IPS DF 6.9 (cell line): ENCODE measurements at regions not wholly inside any gene's neighbourhood (a gene's known extent, or its start where the extent isn't known, plus 50 kb on each side); places are given as distances from the start of the nearest gene placed in this dataset.

Experiments used
- DNase-seq: peaks from one replicate; pipeline ENCODE4 v3.0.0-alpha.2; 2013; ENCODE audit warnings: low read depth, low spot score
- H3K27ac ChIP-seq: one replicate; pipeline ENCODE4 v1.5.1; 2013; ENCODE audit warnings: low read length, control low read depth
- H3K27me3 ChIP-seq: 2 replicates; pipeline ENCODE4 v1.6.1; 2013; ENCODE audit warnings: mild to moderate bottlenecking, low read length; ENCODE audit not compliant: control insufficient read depth, insufficient read depth
- H3K36me3 ChIP-seq: 2 replicates; pipeline ENCODE4 v1.6.1; 2013; ENCODE audit warnings: low read length; ENCODE audit not compliant: control insufficient read depth, insufficient read depth
- H3K4me1 ChIP-seq: 2 replicates; pipeline ENCODE4 v1.6.1; 2013; ENCODE audit warnings: low read length; ENCODE audit not compliant: control insufficient read depth, insufficient read depth
- H3K4me3 ChIP-seq: 2 replicates; pipeline ENCODE4 v1.5.1; 2013; ENCODE audit warnings: mild to moderate bottlenecking, low read length
- H3K9me3 ChIP-seq: 2 replicates; pipeline ENCODE4 v1.6.1; 2013; ENCODE audit warnings: low read length, inconsistent platforms; ENCODE audit not compliant: control insufficient read depth, insufficient read depth
- WGBS: extraction: QIAGEN DNeasy Blood & Tissue Kit; methylation state at CpG from one replicate; pipeline ENCODE4 v1.1.7; 2013; ENCODE audit warnings: mixed read lengths, missing lambda C conversion rate; ENCODE audit not compliant: insufficient read length, insufficient coverage; 5-methylcytosine and 5-hydroxymethylcytosine counted together

- Histone ChIP-seq H3K27ac (no peak overlapping the region), H3K4me1 (no peaks in the 10 kb centered on the region), H3K27me3 (no peaks in the 10 kb centered on the region), H3K9me3 (no peaks in the 10 kb centered on the region), H3K4me3 (no peak overlapping the region), H3K36me3 (no peaks in the 10 kb centered on the region)
- DNase-seq = no peak
Measured at GRCh38 chr2:162932416-162932815, 93.8 kb upstream of the KCNH7 start.

GRCh38 chr2:162929571-162929970 lies 91.0 kb upstream of the KCNH7 start:
- no peaks in the 10 kb centered on the region for H3K36me3 ChIP-seq
- no peaks in the 10 kb centered on the region for H3K9me3 ChIP-seq
- DNase-seq = no peak
- H3K4me3 ChIP-seq = no peak overlapping the region
- no peaks in the 10 kb centered on the region for H3K27me3 ChIP-seq
- H3K27ac ChIP-seq = no peak overlapping the region
- WGBS = 100% methylated on average over 1 of the region's 5 CpGs
- H3K4me1 ChIP-seq = no peaks in the 10 kb centered on the region

GRCh38 chr2:162928356-162928755 lies 89.8 kb upstream of the KCNH7 start:
- no peaks in the 10 kb centered on the region for H3K4me1 ChIP-seq
- no peaks in the 10 kb centered on the region for H3K9me3 ChIP-seq
- H3K4me3 ChIP-seq = no peak overlapping the region
- no peak for DNase-seq
- no peaks in the 10 kb centered on the region for H3K27me3 ChIP-seq
- no peaks in the 10 kb centered on the region for H3K36me3 ChIP-seq
- H3K27ac ChIP-seq = no peak overlapping the region
- no CpG with 5 or more reads among the region's 2 CpGs for WGBS

GRCh38 chr2:162926907-162927306 lies 88.3 kb upstream of the KCNH7 start:
- H3K27me3 ChIP-seq = no peaks in the 10 kb centered on the region
- no peaks in the 10 kb centered on the region for H3K36me3 ChIP-seq
- WGBS = no CpG with 5 or more reads among the region's 2 CpGs
- DNase-seq = no peak
- no peak overlapping the region for H3K27ac ChIP-seq
- no peak overlapping the region for H3K4me3 ChIP-seq
- no peaks in the 10 kb centered on the region for H3K4me1 ChIP-seq
- H3K9me3 ChIP-seq = no peaks in the 10 kb centered on the region

GRCh38 chr2:162926501-162926900 lies 87.9 kb upstream of the KCNH7 start:
- no peaks in the 10 kb centered on the region for H3K36me3 ChIP-seq
- no peaks in the 10 kb centered on the region for H3K4me1 ChIP-seq
- WGBS = no CpG with 5 or more reads among the region's 2 CpGs
- no peak overlapping the region for H3K4me3 ChIP-seq
- no peak for DNase-seq
- no peak overlapping the region for H3K27ac ChIP-seq
- no peaks in the 10 kb centered on the region for H3K9me3 ChIP-seq
- no peaks in the 10 kb centered on the region for H3K27me3 ChIP-seq

GRCh38 chr2:162925595-162925994 lies 87.0 kb upstream of the KCNH7 start:
- H3K27ac ChIP-seq = no peak overlapping the region
- no peak for DNase-seq

GRCh38 chr2:162919111-162919510 lies 80.5 kb upstream of the KCNH7 start:
- no peaks in the 10 kb centered on the region for H3K27me3 ChIP-seq
- DNase-seq = no peak
- no CpG with 5 or more reads among the region's 1 CpG for WGBS
- no peak overlapping the region for H3K27ac ChIP-seq
- no peak overlapping the region for H3K4me3 ChIP-seq
- no peaks in the 10 kb centered on the region for H3K4me1 ChIP-seq
- H3K36me3 ChIP-seq = no peaks in the 10 kb centered on the region
- H3K9me3 ChIP-seq = no peaks in the 10 kb centered on the region

More at GRCh38 chr2:162925595-162925994, 87.0 kb upstream of the KCNH7 start:
- Histone ChIP-seq H3K27me3 (no peaks in the 10 kb centered on the region), H3K4me3 (no peak overlapping the region), H3K9me3 (no peaks in the 10 kb centered on the region), H3K36me3 (no peaks in the 10 kb centered on the region), H3K4me1 (no peaks in the 10 kb centered on the region)

GRCh38 chr2:162917626-162918025 lies 79.1 kb upstream of the KCNH7 start:
- no peaks in the 10 kb centered on the region for H3K36me3 ChIP-seq
- H3K27me3 ChIP-seq = no peaks in the 10 kb centered on the region
- H3K9me3 ChIP-seq = no peaks in the 10 kb centered on the region
- no peak overlapping the region for H3K27ac ChIP-seq
- no peak overlapping the region for H3K4me3 ChIP-seq
- no peak for DNase-seq
- no peaks in the 10 kb centered on the region for H3K4me1 ChIP-seq
- no CpG with 5 or more reads among the region's 3 CpGs for WGBS

- no peaks in the 10 kb centered on the region for H3K9me3 ChIP-seq
- no peaks in the 10 kb centered on the region for H3K27me3 ChIP-seq
- H3K4me3 ChIP-seq = no peak overlapping the region
- DNase-seq = no peak
- no peaks in the 10 kb centered on the region for H3K4me1 ChIP-seq
- no peak overlapping the region for H3K27ac ChIP-seq
- no peaks in the 10 kb centered on the region for H3K36me3 ChIP-seq
- no CpG with 5 or more reads among the region's 17 CpGs for WGBS
Measured at GRCh38 chr2:162916286-162916801, 77.8 kb upstream of the KCNH7 start.

- no peaks in the 10 kb centered on the region for H3K9me3 ChIP-seq
- H3K36me3 ChIP-seq = no peaks in the 10 kb centered on the region
- no peaks in the 10 kb centered on the region for H3K4me1 ChIP-seq
- no peak overlapping the region for H3K27ac ChIP-seq
- DNase-seq = no peak
- no peak overlapping the region for H3K4me3 ChIP-seq
- no peaks in the 10 kb centered on the region for H3K27me3 ChIP-seq
- WGBS = no CpG with 5 or more reads among the region's 8 CpGs
Measured at GRCh38 chr2:162915858-162916257, 77.3 kb upstream of the KCNH7 start.

- no peak overlapping the region for H3K4me3 ChIP-seq
- no CpG with 5 or more reads among the region's 2 CpGs for WGBS
- no peak overlapping the region for H3K27ac ChIP-seq
- no peak for DNase-seq
- no peaks in the 10 kb centered on the region for H3K27me3 ChIP-seq
- no peaks in the 10 kb centered on the region for H3K4me1 ChIP-seq
- no peaks in the 10 kb centered on the region for H3K9me3 ChIP-seq
- H3K36me3 ChIP-seq = no peaks in the 10 kb centered on the region
Measured at GRCh38 chr2:162914161-162914560, 75.6 kb upstream of the KCNH7 start.
